ENCODE measurements at regions not wholly inside any gene's neighbourhood (a gene's known extent, or its start where the extent isn't known, plus 50 kb on each side); places are given as distances from the start of the nearest gene placed in this dataset.

DNA sequence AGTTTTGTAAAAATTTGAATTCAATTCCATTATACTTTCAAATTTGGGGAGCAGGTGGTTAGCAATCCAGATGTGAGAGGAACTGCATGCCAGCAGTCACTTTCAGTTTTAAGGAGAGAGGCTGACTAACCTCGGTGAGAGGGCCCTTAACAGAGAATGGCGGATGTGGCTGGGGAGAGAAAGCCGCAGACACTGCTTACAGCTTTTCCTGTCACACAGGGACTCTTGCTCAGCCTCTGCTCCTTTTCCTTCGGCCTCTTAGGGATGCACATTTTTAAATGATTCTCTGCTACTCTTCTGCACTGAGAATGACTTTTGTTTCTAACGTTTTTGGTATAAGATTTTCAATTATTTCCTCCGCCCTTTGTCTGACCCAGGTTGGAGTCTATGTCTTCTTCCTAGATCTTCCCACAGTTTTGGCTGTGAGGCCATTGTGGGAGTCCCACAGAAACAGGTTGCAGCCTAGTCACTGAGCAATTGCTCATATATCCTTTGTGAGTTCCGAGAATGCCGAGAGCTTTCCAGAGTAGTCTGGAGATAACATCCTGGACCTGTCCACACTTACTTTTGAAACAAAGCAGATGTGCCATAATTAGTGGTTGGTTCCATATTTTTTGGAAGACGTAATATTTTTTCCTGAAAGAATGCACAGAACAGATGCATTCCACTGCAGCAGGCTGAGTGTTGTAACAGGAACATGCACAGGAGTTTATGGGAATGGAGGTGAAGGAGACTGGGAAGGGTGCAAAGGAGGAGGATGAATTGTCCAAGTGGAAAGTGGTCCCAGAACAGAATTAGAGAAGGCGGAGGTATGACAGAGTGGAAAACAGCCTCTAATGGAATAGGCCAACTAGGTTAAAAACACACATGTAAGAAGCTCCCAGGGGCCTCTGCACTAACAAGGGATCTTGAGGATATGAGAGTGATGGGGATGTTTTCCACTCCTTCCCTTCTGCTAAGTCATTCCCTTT is 168.0 kb upstream of the ZNF32 start:
- TF ChIP-seq CTCF (IDR thresholded peaks at IDR 0.05; ENCODE audit: low read depth, low read length, missing control alignments) = no peak
- H3K4me3 ChIP-seq (ENCODE audit: low read depth, low read length) = no peak overlapping the region
- DNase-seq (ENCODE audit: low read depth) = peak; percentile 36

DNA sequence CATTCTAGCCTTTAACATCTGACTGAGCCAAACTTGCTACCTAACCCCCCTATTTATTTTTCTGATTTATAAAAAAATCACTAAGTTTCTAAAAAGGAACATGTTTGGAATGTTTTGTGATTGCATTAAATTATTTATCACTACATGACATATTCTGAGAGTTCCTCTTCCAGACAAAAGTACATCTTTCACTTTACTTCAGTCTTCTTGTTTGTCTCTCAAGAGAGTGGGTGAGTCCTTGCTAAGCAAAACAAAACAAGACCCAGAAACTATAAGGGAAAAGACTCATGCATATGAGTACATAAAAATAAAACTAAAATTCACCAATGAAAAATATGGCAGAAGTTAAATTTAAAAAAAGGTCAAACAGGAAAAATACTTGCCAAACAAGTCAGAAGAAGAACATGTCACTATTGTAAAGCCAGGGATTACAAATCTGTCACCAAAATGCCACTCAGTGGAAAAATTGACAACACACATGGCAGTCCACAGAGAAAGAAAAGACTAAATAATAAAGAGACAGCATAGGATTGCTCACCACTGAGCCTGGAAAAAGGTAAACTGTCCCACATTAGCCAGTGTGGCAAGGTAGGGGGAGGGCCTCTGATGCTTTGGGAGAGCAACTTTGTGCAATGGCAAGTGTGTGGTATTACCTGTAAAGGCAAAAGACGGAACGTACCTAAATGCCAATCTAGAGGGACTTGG is 166.7 kb upstream of the ZNF32 start:
- no peak overlapping the region for H3K4me3 ChIP-seq (ENCODE audit: low read depth, low read length)
- TF ChIP-seq CTCF (IDR thresholded peaks at IDR 0.05; ENCODE audit: low read depth, low read length, missing control alignments) = no peak
- DNase-seq (ENCODE audit: low read depth) = no peak

DNA sequence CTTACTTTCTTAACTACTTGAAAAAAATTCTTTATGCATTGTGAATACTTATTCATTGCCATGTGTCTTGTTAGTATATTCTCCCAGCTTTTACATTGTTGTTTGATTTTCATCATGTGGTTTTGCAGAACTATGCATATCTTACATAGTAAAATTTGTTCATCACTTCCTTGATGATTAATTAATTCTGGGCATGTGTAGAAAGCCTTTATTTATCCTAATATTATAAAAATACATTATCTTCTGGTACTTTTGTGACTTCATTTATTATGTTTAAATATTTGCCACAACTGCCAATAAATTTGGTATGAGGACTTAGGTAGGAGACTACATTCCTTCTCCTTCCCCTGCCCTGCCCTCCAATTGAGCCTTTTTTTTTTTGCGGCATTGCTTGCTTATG is 166.0 kb upstream of the ZNF32 start:
- TF ChIP-seq CTCF (IDR thresholded peaks at IDR 0.05; ENCODE audit: low read depth, low read length, missing control alignments) = no peak
- no peak overlapping the region for H3K4me3 ChIP-seq (ENCODE audit: low read depth, low read length)
- no peak for DNase-seq (ENCODE audit: low read depth)

GRCh38 chr10:43811871-43812270 is 163.2 kb upstream of the ZNF32 start:
- no peak overlapping the region for H3K4me3 ChIP-seq (ENCODE audit: low read depth, low read length)
- no peak for DNase-seq (ENCODE audit: low read depth)
- TF ChIP-seq CTCF (IDR thresholded peaks at IDR 0.05; ENCODE audit: low read depth, low read length, missing control alignments) = no peak

- H3K4me3 ChIP-seq (ENCODE audit: low read depth, low read length) = no peak overlapping the region
- DNase-seq (ENCODE audit: low read depth) = no peak
- no peak for TF ChIP-seq CTCF (IDR thresholded peaks at IDR 0.05; ENCODE audit: low read depth, low read length, missing control alignments)
These were observed 160.7 kb upstream of the ZNF32 start for GRCh38 chr10:43809211-43809930.

DNA sequence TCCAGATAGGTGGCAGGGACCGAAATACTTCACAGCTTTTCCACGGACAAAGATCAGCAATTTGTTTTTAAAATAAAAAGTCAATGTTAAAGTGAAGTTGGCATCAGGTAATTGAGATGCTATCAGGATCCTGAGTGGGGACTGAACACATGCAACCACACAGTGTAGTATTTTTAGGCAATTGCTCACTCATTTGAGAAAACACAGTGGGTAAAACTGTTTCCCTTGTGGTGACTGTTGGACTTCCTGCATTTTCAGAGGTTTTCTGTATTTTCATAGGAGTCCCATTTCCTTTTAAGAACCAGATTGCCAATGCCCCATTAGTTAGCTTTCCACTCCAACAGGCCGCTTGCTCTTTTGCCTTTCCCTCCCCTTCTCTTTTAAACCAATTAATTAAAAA is 159.5 kb upstream of the ZNF32 start:
- no peak overlapping the region for H3K4me3 ChIP-seq (ENCODE audit: low read depth, low read length)
- no peak for DNase-seq (ENCODE audit: low read depth)
- no peak for TF ChIP-seq CTCF (IDR thresholded peaks at IDR 0.05; ENCODE audit: low read depth, low read length, missing control alignments)

Measured in GM12864 (cell line).